Anterior cingulate cortex (tissue), 58 donors: ENCODE measurements at regions not wholly inside any gene's neighbourhood (a gene's known extent, or its start where the extent isn't known, plus 50 kb on each side); places are given as distances from the start of the nearest gene placed in this dataset.

ENCODE experiments used
- DNase-seq, 58 donors: peaks; one replicate each; lab custom pipeline; 2025; lab: John Stamatoyannopoulos, UW

DNA sequence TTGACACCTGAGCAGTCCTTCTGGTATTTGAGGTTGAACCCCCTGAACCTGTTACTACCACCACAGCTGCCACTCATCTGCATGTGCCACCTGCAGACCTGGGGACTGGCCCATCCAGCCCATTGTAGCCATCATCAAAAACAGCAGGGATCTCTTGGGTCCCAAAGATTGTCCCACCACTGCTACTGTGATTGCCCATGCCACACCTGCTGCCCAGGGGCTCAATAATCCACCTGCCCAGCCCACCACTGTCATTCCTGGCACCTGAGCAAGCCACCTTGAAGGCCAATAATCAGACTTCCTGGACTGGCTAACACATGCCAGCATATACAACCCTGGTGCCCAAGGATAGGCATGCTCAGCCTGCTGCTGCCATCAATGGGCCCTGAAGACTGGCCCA lies 327.6 kb downstream of the CYRIA start:
- DNase-seq: no peak

DNA sequence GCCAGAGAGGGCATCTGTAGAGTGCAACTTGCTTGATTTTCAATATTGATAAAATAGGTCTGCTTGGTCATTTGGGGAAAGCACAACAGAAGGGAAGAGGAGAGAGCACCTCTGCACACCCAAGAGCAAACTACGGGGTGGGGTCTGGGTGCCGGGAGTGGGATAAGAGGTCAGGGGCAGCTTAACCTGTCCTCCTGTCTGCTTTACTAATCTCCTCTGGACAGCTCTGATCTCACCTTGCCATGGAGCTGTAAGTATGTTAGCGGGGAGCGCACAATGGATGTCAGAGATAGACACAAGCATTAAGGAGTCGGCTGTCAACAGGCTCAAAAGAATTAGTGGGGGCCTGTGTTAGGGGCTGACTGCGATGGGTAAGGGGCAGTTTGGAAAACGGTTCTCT lies 328.7 kb downstream of the CYRIA start:
- DNase-seq: no peak

DNA sequence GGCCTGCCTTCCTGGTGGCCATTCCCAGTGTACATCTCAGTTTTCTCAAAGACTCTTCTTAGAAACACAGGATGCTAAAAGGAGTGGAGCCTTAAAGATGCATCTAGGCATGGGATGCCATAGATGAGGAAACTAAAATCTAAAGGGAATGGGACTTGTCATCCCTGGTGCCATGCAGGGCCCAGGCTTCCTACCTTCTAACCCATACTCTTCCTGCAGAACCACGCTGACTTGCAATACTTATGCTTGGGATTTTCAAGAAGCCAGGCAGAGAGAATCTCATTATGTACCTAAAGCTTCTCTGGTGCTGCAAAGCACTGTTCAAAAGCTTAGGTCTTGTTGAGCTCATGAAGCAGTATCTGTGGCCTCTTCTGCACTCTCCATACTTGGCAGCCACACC lies 329.1 kb downstream of the CYRIA start:
- no peak for DNase-seq

DNA sequence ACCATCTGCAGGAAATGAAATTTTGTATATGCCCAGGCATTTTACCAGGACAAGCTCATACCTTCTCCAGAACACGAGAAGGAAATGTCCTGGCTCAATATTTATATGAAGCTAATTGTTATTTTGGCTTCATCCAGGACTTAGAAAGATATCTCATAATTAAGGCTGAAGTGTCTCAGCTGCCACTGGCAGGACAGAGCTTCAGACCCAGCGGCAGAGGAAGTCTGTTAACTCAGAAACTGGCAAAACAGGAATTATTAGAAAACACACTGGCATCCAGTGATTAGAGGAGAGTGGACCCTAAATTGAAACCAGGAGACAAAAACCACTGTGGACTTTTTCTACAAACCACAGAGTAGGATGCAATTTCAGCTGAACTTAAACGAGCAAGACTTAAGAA lies 329.7 kb downstream of the CYRIA start:
- DNase-seq: no peak

DNA sequence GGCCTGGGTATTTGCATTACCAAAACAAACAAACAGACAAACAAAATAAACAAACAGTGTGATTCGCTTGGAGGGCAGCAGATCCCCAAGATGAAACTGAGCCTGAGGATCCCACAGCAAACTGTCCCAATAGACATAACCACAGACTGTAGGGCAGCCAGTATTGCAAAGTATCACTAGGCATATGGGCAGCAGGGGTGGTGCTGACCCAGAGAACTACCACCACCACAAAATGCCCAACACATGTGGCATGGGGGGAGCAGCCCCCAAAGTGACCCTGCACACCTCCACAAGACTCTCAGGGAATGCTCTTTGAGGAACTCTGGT lies 330.1 kb downstream of the CYRIA start:
- no peak for DNase-seq

DNA sequence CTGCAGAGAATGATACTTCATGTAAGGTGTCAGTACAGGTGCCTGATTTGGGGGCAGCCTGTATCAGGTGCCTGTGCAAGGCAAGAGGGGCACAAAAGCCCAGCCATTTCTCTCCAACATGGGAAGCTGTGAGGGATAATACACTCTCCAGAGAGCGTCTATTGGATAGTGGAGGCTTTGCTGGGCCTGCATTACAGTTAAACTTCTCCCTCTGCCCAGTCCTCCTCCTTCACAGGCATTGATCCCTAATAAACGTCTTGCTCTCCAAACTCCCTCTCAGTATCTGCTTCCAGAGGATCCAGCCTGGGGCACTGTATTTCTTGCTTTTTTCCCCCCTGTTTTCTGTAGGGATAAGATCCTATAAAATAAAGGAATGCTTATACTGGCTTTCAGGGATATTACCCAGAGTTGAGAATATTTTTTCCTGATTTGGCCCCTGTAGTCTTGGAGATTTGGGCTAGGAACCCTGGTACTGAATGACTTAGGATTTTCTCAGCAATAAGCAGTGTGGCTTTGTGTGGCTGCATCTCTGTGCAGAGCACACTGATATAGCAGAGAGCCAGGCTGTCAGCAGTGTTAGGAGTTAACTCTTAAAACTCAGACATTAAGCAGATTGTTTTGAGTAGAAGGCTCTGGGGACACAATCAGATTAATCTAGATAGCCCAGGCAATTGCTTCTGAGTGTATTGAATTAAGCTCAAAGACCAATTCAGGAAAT lies 330.6 kb downstream of the CYRIA start:
- no peak for DNase-seq

DNA sequence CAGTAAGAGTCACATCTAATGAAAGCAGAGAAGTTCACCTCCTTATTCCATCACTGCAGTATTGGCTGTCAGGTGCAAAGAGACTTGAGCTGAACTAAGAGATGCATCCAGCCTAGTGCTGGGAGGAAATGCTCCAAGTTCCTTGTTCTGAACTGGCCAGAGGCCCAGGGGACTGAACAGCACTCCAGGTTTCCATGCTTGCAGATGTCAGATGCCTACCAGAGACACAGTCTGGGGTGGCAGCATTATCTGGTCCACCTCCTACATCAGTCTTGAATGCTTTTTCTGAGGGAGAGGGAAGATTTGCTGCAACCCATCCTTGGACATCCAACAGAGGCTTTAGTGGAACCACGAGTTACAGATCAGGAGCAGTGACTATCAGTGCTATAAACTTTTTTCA lies 331.3 kb downstream of the CYRIA start:
- no peak for DNase-seq

DNA sequence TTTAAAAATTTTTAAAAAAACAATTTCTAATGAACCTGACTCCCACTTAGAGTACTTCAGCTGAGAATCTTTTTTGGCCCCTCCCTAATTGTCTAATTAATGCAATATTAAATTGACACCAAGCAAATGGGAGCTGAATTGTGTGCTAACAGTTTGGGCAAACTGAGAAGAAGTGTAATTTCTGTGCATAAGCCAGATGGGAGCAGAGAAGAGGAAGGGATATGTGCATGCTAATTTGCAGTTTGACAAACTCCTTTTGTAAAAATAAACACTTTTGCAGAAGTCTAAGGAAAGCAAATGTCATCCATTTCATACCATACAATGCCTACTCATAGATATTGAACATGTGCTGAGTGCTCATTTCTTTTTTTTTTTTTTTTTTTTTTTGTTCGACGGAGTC lies 332.0 kb downstream of the CYRIA start:
- no peak for DNase-seq

DNA sequence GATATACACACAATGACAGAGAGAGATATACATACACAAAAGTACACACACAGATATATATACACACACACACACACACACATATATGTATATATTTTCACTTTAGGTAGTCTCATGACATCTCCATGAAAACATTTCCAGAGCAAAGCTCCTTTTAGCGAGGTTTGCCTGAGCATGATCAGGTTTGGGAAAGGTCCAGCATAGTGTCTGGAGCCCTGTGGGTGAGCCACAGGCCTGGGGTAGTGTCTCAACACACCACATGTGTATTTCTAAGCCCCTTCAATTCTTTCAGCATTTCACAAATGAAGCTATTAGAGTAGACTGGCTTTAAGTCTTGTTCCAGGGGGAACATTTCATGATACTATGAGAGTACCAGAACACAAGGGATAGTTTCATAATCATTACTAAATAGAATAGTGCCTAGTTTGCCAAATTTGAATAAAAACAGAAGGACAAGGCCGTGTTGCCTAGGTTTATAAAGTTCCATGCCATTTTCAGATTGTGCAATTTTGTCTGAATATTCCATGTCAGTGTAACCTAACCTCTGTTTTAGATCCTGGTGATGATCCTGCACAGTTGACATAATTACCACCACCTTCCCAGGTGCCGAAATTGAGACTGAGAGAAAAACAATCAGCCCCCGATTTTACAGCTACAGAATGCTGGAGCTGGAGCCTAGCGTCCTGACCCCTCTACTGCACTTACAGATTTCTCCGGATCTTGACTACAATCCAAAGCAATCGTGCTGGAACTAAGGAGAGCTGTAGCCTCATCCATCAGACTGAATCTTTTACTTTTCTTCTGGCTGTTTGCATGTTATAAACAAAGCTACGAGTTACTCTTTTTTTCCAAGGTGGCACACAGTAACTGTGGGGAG lies 332.7 kb downstream of the CYRIA start:
- DNase-seq: no peak

DNA sequence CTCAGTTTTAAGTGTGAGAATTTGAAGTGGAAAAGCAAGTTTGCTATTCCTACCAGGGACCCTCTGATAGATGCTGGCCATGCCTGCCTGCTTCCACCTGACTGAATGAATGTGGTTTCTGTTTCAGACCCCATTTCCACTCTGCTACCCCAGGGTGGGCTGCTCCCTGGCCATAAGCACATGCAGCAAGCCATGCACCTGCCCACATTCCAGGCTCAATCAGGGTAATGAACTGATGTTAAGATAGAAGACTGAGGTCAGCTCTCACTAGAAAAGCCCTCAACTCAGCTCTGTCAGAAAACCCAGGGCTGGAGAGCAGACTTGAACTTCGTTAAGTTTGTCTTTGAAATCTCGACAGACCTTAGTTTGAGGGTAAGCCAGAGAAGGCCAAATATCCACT lies 333.9 kb downstream of the CYRIA start:
- no peak for DNase-seq

DNA sequence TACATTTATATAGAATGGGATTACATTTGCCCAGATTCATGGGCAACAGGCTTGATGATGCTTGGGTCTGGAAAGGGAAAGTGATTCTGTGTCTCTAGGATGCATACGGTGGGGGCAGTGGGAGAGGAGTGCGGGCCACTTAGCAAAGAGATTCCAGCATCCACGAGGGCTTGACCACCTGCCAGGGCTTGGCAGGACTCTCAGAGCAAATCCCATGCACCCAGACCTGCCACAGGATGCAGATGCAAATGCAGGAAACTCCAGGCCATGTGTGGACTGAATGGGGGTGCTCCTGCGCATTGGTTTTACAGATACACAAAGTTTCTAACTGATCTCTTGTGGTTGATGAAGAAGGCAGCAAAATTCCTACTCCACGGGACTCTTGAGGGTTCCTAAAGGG lies 334.7 kb downstream of the CYRIA start:
- no peak for DNase-seq

DNA sequence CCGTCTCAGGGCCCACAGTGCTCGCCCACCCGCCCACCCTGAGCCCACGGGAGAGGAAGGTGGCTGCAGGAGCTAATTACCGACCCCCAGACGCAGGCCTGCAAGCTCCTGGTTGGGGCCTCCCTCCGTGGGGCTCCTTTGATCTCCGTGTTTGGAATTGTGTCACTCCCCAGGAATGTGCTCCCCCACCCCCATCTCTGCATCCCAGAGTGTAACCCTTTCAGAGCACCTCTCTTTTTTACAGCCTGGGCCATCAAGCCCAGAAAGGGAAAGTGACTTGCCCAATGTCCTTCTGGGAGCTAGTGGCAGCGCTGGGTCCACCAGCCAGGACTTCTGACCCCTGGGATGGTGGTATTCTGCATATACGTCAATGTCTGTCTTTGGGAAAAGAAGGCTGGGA lies 335.1 kb downstream of the CYRIA start:
- DNase-seq: no peak

DNA sequence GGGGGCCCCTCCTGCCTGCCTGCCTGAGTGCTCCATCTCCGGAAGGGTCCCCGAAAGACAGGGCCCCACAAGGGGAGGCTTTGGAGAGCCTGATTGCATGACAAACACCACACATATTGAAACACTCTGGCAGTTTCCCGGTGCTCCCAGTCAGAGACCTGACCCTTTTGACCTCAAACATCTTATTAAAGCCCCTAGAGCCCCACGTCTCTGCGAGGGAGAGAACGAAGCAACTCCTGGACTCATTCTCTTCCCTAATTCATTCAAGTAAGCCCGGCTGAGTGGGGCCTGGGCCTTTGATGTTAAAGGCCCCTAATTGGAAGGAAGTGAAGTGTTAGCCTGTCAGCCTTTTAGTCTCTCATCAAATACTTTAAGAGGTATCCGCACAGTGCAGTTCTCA lies 335.6 kb downstream of the CYRIA start:
- DNase-seq: no peak

DNA sequence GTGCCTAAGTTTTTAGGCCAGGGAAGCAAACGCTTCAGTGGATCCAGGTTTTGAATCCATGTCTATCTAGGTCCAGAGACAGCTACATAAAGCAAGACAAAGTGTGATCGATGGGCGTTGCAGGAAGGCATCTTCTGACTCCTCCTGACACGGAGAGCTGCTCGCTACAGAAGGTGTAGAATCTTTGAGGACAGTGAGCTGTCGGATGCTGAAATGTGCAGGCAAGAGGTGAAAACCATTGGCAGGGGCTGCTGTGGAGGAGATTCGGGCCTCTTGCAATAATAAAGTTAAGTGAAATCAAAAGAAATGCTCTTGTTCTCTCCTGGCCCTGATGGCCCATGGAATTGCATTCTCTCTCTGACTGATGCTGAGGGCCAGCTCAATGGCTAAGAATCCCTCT lies 336.2 kb downstream of the CYRIA start:
- DNase-seq: no peak

DNA sequence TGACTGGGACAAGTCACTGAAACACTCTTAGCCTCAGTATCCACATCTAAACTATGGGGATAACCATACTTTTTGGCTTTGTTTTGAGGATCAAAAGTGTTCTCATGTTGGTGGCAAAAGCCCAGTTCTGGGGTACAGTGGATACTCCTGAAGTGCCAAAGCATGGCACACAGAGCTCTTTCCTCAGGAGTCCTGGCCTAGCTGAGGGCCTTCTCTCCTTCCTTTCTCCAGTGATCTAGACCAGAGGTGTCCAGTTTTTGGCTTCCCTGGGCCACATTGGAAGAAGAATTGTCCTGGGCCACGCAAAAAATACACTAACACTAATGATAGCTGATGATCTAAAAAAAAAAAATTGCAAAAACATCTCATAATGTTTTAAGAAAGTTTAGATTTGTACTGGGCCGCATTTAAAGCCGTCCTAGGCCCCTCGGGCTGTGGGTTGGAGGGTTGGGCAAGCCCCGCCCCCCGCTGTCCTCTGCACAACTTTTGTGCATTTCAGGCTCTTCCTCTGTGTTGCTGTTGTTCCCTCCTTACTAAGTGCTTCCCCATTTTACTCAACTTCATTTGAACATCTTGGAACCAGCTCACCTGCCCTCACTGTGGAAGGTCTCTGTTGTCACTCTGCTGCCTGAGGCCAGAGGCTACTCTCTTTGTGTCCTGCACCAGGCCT lies 337.0 kb downstream of the CYRIA start:
- no peak for DNase-seq

DNA sequence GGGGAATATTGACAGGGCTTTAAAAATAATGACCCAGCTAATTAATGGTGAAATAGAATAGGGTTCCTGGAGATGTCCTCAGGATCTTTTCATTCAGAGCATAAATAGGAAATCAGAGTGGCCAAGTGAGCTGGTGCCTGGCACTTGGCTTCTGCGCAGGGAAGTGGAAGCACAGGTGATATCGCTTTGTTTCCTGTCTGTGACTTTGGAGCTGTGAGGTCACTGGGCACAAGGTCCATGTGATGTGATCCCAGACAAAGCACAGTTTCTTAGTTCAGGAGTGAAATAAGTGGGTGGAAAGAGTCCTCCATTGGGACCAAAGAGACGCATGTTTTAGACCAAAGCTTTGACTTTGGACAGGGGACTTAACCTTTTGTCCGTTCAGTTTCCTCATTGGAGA lies 338.3 kb downstream of the CYRIA start:
- no peak for DNase-seq

DNA sequence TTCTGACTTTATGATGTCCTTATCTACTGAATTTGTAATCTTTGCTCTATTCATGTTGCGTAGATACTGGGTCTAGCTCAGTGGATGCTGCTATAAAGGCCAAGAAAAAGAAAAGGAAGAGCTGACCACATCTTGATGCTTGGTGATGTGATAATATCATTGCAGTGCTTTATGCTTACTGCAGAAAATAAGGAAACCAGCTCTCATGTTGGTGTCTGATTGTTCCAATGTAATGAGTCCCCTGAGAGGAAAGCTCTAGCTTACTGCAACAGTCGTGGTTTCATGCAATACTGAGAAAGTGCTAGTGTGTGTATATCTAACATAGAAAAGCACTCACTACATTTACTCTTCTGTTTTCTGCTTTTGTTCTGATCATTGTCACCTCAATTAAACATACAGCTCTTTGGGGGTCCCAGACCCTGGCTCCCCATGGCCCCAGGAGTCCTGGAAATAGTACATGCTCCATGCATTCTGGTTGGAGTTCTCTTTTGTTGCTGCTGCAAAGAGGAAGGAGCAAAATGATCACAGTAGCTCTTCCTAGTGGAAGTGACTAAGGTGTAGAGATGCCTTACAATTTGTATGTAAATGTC lies 338.8 kb downstream of the CYRIA start:
- DNase-seq: no peak

DNA sequence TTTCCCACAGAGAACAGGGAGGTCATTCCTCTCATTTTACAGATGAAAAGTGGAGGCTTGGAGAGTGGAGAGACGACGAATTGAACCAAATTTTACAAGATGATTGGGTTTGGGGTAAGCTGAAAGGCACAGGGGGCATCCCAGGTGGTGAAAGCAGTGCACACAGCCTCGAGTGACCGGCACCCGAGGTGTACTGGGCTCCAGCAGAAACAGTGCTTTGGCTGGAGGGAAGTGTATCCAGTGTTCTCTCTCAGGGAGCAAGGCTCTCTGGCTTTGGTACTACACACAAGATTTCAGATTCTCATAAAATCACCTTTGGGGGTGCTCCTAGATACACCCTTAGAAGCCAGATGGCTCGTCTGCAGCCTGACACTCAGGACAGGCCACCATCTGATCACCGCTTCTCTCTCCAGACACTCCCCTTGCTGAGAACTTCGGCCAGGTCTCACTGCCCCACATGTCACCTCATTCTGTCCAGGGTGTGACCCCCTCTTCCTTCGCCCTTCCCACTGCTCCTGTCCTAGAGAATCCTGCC lies 339.6 kb downstream of the CYRIA start:
- no peak for DNase-seq

DNA sequence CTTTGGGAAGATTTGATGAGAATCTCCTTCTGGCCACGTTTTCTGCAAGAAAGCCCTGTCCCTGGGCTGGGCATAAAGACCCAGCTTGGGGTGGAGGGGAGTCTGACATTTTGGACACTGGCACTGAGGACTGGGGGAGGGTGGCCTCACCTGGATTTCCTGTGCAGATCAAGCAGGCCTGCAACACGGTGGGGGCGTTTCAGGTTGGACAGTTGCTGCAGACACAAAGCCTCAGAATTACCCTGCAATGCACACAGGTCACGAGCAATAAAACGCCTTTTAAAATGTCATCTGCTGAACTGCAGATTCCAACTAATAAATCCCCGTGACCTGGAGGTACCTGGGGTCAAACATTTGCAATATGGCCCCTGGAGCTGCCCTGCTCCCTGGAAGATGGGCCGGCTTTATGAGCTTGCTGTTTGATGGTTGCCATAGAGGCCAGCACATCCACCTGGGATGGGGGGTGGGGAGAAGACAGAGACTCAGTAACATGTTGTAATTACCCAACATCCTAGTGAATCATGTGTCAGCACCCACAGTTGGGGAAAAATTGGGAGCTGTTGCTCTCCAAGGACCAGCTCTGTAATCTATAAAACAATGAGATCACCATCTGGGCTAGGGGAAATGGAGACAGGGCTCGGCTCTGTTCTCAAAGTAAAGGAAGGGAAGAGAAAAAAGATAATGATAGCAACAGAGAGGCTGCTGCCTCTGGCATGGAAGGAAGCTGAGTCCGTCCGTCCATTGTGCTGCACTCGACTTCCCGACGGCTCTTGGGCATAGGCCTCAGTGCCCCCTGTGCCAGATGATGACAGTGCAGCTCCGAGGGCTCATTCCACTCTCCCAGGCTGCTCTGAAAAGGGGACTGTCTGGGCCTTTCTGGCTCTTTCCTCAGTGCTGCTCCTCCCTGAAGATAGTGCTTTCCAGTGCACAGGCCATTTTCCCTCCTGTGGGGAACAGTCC lies 340.3 kb downstream of the CYRIA start:
- DNase-seq: peak in 1 of 58 donors; percentile 2

DNA sequence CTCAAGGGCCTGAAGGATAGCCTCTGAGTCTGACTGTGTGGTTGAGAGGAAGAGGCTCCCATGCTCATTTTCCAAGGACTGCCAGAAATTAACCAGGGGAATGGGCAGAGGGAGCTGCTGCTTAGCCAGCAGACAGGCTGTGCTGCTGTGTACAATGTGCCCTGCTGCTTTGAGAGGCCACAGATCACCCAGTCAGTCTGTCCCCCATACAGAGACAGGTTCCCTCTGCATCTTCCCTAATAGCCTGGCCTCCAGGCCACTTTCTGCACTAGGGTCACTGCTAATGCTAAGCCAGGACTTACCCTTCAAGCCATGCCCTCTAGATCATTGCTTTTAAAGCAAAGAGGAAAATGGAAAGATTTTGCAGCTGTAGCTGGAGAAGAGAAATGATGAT lies 341.1 kb downstream of the CYRIA start:
- DNase-seq: no peak
